ENCODE measurements at regions not wholly inside any gene's neighbourhood (a gene's known extent, or its start where the extent isn't known, plus 50 kb on each side); places are given as distances from the start of the nearest gene placed in this dataset.
"Not testable (repeated sequence)": the region's sequence is repeated elsewhere in the genome, so short reads cannot be mapped to it uniquely, and the experiment has no call there.

DNA sequence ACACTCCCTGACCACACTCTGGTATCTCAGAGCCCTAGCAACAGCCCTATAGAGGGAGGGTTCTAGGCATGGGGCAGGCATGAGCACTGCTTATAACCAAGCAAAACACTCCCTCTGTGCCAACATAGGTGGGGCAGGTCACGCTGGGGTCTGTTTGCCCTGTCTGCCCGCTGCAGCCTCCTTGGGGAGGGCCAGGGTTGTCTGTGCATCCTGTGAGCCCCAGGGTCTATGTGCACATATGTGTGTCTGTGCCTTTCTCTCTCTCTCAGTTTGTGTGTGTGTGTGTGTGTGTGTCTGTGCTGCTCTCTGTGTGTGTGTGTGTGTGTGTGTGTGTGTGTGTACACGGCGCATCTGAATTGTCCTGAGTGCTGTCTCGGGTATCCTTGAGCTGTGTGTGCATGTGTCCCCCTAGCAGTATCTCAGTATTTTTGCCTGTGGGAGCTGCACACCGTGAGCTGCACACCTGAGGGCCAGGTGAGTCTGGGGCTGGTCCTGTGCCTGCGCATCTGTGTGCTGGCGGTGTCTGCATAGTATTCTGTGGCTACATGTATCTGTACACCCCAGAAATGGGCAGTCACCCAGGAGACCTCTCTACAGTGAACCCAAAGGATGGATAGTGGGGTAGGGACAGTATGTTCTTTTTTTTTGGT lies 121.5 kb downstream of the LAT start:
- not testable (repeated sequence) for TF ChIP-seq POLR2A (IDR thresholded peaks at IDR 0.05; ENCODE audit: low read length); GATA1 (IDR thresholded peaks at IDR 0.05; ENCODE audit: low read depth, low read length)
